ENCODE measurements at regions not wholly inside any gene's neighbourhood (a gene's known extent, or its start where the extent isn't known, plus 50 kb on each side); places are given as distances from the start of the nearest gene placed in this dataset.
A peak's percentile ranks its signal among the peaks of the same experiment; 100 is the strongest.

DNA sequence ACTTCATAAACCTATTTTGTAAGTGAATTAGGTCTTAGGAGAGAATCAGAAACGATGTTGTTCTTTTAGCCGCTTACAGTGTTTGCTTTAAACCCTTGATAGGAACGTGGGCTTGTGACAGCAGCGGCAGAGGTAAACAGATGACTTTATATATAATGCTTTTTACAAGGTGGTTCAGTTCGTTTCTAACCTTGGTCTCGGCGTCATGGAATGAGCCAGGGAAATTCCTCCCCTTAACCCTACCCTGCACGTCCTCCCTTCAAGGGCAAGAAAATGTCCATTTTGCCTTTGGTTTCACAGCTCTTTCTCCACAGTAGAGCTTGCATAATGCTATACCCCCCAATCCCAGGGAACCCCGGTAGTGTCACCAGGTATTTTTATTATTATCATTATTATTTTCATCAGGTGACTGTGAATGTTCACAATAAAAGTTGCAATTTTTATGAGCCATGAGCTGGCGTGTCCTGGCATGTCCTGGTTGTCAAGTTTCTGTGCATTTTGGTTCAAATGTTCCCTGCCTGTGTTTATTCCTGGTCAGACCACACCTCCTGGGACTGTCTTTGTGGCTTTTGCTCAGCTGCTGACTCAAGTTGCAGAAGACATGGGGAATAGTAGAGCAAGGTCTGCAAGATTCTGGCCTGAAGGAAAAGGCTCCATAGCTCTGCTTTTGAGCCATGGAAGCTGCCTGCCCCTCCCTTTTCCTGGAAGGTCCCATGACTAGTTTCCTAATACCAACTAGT is 112.8 kb upstream of the BMP2 start:
- DNase-seq (ENCODE audit: low read depth) = peak; percentile 38
- TF ChIP-seq, protein P1, sequence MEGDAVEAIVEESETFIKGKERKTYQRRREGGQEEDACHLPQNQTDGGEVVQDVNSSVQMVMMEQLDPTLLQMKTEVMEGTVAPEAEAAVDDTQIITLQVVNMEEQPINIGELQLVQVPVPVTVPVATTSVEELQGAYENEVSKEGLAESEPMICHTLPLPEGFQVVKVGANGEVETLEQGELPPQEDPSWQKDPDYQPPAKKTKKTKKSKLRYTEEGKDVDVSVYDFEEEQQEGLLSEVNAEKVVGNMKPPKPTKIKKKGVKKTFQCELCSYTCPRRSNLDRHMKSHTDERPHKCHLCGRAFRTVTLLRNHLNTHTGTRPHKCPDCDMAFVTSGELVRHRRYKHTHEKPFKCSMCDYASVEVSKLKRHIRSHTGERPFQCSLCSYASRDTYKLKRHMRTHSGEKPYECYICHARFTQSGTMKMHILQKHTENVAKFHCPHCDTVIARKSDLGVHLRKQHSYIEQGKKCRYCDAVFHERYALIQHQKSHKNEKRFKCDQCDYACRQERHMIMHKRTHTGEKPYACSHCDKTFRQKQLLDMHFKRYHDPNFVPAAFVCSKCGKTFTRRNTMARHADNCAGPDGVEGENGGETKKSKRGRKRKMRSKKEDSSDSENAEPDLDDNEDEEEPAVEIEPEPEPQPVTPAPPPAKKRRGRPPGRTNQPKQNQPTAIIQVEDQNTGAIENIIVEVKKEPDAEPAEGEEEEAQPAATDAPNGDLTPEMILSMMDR (IDR thresholded peaks at IDR 0.05; ENCODE audit: insufficient read depth, low read depth, low read length) = no peak
- H3K4me3 ChIP-seq (ENCODE audit: low read depth, low read length) = no peak overlapping the region

DNA sequence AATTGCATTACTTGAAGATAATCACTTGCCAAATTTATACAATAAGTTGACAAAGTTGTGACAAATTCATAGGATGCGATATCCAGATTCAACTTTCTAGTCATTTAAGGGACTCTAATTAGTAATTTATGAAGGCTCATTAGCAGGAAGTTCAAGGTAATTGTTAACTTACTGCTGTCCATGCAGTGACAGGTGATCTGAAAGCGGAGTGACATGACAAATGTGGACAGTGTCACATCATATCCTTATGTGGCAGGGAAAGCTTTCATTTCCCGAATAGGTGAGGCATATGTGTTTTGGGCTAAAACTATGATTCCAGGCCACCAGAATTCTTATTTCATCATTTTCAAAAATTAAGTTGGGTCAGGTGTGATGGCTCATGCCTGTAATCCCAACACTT is 115.9 kb upstream of the BMP2 start:
- no peak for DNase-seq (ENCODE audit: low read depth)
- no peak overlapping the region for H3K4me3 ChIP-seq (ENCODE audit: low read depth, low read length)
- TF ChIP-seq, protein P1 (IDR thresholded peaks at IDR 0.05; ENCODE audit: insufficient read depth, low read depth, low read length) = no peak

DNA sequence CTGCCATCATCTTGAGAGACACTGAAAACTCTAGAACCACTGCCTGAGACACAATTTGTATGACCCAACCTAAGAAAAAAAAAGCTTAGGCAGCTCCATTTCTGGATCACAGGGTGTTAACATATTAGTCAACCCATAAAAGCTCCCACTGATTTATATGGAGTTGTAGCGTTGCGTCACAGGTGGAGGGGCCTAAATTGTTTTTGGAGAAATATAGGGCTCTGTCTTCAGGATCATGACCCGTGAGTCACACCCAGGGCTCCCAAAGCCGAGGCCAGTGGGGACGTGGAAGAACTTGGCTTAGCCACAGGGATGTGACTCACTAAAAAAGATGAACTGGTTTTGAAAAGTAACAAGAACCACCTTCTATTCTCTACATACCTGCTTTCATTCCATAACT is 116.5 kb upstream of the BMP2 start:
- TF ChIP-seq, protein P1 (IDR thresholded peaks at IDR 0.05; ENCODE audit: insufficient read depth, low read depth, low read length) = no peak
- H3K4me3 ChIP-seq (ENCODE audit: low read depth, low read length) = no peak overlapping the region
- peak; percentile 93 for DNase-seq (ENCODE audit: low read depth)

DNA sequence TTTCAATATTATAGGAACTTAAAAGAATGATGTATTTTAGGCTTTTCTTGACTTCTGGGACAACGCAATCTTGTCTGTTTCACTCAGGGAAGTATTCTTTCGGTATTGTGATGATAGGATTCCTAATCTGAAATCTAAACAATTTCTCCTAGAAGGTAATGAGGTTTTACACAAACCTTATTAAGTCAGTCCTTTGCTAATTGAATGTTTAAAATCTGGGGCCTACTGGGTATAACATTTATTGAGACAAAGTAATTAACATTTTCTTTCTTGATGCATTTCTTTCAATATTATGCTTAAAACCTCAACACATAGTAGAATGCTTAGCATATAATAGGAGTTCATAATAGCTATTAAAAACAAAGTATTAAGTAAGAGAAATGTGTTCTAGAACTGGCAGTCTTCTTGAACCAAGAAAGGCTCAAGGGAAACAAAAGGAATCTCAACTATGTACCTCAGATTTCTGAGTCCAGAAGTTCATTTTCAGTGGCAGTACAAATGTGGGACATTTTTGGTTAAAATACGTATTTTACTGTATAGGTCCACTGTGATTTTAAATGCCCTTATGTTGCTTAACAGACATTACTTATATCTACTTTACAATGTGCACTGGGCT is 121.4 kb upstream of the BMP2 start:
- DNase-seq (ENCODE audit: low read depth) = no peak
- H3K4me3 ChIP-seq (ENCODE audit: low read depth, low read length) = no peak overlapping the region
- TF ChIP-seq, protein P1 (IDR thresholded peaks at IDR 0.05; ENCODE audit: insufficient read depth, low read depth, low read length) = no peak

DNA sequence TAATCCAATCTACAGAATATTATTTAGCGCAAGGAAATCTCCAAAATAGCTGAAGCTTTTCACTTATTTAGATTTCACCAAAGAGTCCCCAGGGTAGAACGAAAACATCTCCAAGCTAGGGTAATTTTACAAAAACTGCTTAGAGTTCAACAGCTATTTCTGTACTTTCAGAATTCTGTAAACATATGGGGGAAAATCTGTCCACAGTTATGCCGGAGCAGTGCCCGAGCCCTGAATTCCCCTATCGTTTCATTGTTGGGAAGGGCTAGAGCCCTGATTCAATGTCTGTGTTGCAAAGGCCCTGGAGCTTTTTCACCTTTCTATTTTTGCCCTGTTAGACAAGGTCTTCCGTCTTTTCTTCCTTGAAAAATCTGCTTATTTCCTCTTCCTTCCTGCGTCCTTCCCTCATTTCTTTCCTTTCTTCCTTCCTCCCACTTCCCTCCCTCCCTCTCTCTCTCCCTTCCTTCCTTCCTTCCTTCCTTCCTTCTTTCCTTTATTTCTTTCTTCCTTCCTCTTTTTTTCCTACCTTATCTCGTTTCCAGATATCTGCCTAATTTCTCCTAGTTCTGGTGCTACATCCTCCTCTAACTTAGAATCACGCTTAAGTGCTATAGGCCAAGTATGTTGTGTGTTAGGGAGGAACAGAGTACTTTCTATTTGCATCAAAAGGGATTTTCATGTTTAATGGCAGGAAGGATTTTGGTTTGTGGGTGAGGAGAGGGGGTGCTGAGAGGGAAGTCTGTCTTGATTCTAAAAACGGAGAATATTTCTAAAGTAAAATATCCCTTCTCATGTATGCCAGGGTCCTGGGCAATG is 122.5 kb upstream of the BMP2 start:
- TF ChIP-seq, protein P1 (IDR thresholded peaks at IDR 0.05; ENCODE audit: insufficient read depth, low read depth, low read length) = no peak
- DNase-seq (ENCODE audit: low read depth) = no peak
- no peak overlapping the region for H3K4me3 ChIP-seq (ENCODE audit: low read depth, low read length)

DNA sequence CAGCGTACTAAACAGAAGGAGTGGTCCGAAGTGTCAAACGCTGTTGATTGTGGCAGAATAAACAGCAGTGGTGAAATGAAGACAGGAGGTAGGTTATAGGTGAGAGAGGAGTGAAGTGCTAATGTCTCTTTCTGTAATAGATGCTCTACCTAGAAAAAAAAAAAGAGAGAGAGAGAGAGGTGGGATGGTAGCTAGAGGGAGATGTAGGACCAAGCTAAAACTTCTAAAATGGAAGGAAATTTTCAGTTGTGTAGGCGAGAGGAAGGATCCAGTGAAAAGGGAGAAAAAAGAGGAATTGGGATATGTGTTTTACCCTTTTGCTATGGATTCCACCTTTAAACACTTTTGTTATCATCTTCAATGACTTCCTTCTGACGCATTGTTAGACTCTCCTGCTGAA is 126.5 kb upstream of the BMP2 start:
- no peak for DNase-seq (ENCODE audit: low read depth)
- H3K4me3 ChIP-seq (ENCODE audit: low read depth, low read length) = no peak overlapping the region
- TF ChIP-seq, protein P1 (IDR thresholded peaks at IDR 0.05; ENCODE audit: insufficient read depth, low read depth, low read length) = no peak
